Hepatocyte (in vitro differentiated cells): ENCODE measurements at regions not wholly inside any gene's neighbourhood (a gene's known extent, or its start where the extent isn't known, plus 50 kb on each side); places are given as distances from the start of the nearest gene placed in this dataset.

Experiments used
- DNase-seq: peaks from one replicate; pipeline ENCODE4 v3.0.0-alpha.2; 2016; ENCODE audit warnings: low spot score
- H2AFZ ChIP-seq: fragments of 200-600 bp; sonication (generic); 2 replicates; pipeline ENCODE4 v1.6.0; 2016; ENCODE audit warnings: antibody characterized with exemption, mild to moderate bottlenecking
- H3K27ac ChIP-seq: fragments of 200-600 bp; sonication (generic); 2 replicates; pipeline ENCODE4 v1.5.1; 2016; ENCODE audit warnings: mild to moderate bottlenecking
- H3K27me3 ChIP-seq: fragments of 200-600 bp; sonication (generic); 2 replicates; pipeline ENCODE4 v1.6.1; 2016
- H3K36me3 ChIP-seq: fragments of 200-600 bp; sonication (generic); replicated peaks from 2 replicates; pipeline ENCODE4 v1.5.1; 2016; ENCODE audit warnings: low read depth; ENCODE audit not compliant: insufficient read depth
- H3K4me1 ChIP-seq: fragments of 200-600 bp; sonication (generic); 2 replicates; pipeline ENCODE4 v1.5.1; 2016; ENCODE audit warnings: mild to moderate bottlenecking, moderate library complexity; ENCODE audit not compliant: insufficient read depth
- H3K4me2 ChIP-seq: fragments of 200-600 bp; sonication (generic); 2 replicates; pipeline ENCODE4 v1.6.0; 2016
- H3K4me3 ChIP-seq: fragments of 200-600 bp; sonication (generic); 2 replicates; pipeline ENCODE4 v1.5.1; 2016; ENCODE audit warnings: mild to moderate bottlenecking
- H3K79me2 ChIP-seq: fragments of 200-600 bp; sonication (generic); 2 replicates; pipeline ENCODE4 v1.6.0; 2017; ENCODE audit warnings: mild to moderate bottlenecking
- H3K9me2 ChIP-seq: fragments of 200-600 bp; sonication (generic); replicated peaks from 2 replicates; pipeline ENCODE4 v1.6.0; 2017; ENCODE audit warnings: mild to moderate bottlenecking; ENCODE audit not compliant: insufficient read depth
- H3K9me3 ChIP-seq: fragments of 200-600 bp; sonication (generic); 2 replicates; pipeline ENCODE4 v1.5.1; 2016; ENCODE audit warnings: low read depth, mild to moderate bottlenecking
- H4K20me1 ChIP-seq: fragments of 200-600 bp; sonication (generic); 2 replicates; pipeline ENCODE4 v1.6.0; 2016; ENCODE audit warnings: mild to moderate bottlenecking; ENCODE audit not compliant: insufficient read depth, poor library complexity, severe bottlenecking
- EZH2 ChIP-seq: fragments of 200-600 bp; sonication (generic); IDR thresholded peaks from 2 replicates; pipeline ENCODE4 v1.6.1; 2016; ENCODE audit warnings: antibody characterized with exemption, mild to moderate bottlenecking, borderline replicate concordance
- EZH2phosphoT487 ChIP-seq: fragments of 200-600 bp; sonication (generic); IDR thresholded peaks from one replicate; pipeline ENCODE4 v1.6.1; 2018; ENCODE audit warnings: antibody characterized with exemption, mild to moderate bottlenecking, low read depth, moderate library complexity; ENCODE audit not compliant: unreplicated experiment, severe bottlenecking
- WGBS: methylation state at CpG from one replicate; pipeline ENCODE4 v1.1.6; 2016; ENCODE audit warnings: low lambda C conversion rate; ENCODE audit errors: missing lambda C conversion rate; 5-methylcytosine and 5-hydroxymethylcytosine counted together
- TF ChIP-seq, protein P1 (sequence below): fragments of 200-600 bp; sonication (generic); IDR thresholded peaks from 2 replicates; pipeline ENCODE4 v1.5.1; 2016; ENCODE audit warnings: antibody characterized with exemption, mild to moderate bottlenecking; ENCODE audit not compliant: poor library complexity

DNA sequence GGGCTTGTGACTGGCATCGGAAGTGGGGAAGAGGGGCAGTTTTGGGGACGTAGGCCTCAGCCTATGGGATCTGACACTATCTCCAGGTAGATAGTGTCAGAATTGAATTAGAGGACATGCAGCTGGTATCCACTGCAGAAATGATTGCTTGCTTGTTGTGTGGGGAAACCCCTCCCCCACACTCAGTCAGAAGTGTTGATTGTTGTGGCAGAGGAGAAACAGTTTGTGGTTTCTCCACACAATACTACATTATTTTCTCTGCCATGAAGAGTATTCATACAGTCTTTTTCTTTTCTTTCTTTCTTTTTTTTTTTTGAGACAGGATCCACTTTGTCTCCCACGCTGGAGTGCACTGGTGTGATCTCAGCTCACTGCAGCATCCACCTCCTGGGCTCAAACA, 113.9 kb downstream of the ARRDC3 start:
- WGBS, result 94% methylated on average over 3 of the region's 3 CpGs

DNA sequence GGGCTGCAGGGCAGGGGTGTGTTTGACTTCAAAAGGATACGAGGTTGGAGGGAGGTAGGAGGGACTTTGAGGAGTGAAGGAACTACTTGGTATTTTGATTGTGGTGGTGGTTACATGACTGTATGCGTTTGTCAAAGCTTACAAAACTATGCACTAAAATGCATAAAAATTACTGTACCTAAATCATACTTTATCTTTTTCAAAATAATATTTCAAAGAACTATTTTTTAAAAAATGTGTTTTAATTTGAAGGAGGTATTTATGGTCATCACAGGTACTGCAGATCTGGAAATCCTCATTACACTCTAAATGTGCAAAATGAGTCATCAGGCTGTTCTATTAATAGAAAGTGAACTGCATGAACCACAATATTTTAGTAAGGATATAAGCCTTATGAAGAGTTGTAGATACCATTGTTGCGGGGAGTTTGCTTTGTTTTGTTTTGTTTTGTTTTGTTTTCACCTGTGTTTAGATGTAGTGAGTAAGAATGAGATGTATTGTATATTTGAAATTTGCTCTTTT, 116.9 kb downstream of the ARRDC3 start:
- Histone ChIP-seq H3K9me3 (no peaks in the 10 kb centered on the region), H4K20me1 (no peaks in the 10 kb centered on the region), H3K79me2 (no peaks in the 10 kb centered on the region), H3K4me2 (peak overlapping the region; percentile 0), H3K36me3 (no peaks in the 10 kb centered on the region), H3K27ac (no peak overlapping the region), H3K27me3 (no peaks in the 10 kb centered on the region), H3K9me2 (no peaks in the 10 kb centered on the region), H3K4me1 (peaks cover 3% of the 10 kb centered on the region), H3K4me3 (no peak overlapping the region), H2AFZ (no peak overlapping the region)
- 40% methylated on average over 3 of the region's 3 CpGs for WGBS
- peak; percentile 34 for DNase-seq
- TF ChIP-seq, protein P1, sequence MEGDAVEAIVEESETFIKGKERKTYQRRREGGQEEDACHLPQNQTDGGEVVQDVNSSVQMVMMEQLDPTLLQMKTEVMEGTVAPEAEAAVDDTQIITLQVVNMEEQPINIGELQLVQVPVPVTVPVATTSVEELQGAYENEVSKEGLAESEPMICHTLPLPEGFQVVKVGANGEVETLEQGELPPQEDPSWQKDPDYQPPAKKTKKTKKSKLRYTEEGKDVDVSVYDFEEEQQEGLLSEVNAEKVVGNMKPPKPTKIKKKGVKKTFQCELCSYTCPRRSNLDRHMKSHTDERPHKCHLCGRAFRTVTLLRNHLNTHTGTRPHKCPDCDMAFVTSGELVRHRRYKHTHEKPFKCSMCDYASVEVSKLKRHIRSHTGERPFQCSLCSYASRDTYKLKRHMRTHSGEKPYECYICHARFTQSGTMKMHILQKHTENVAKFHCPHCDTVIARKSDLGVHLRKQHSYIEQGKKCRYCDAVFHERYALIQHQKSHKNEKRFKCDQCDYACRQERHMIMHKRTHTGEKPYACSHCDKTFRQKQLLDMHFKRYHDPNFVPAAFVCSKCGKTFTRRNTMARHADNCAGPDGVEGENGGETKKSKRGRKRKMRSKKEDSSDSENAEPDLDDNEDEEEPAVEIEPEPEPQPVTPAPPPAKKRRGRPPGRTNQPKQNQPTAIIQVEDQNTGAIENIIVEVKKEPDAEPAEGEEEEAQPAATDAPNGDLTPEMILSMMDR, result no peak
- TF ChIP-seq EZH2 (no peak), EZH2phosphoT487 (no peak)

More for the DNA sequence above, 113.9 kb downstream of the ARRDC3 start:
- Histone ChIP-seq H3K27ac (no peak overlapping the region), H4K20me1 (no peaks in the 10 kb centered on the region), H3K9me2 (no peaks in the 10 kb centered on the region), H3K4me3 (no peak overlapping the region), H2AFZ (no peak overlapping the region), H3K4me2 (no peak overlapping the region), H3K36me3 (no peaks in the 10 kb centered on the region), H3K27me3 (no peaks in the 10 kb centered on the region), H3K9me3 (no peaks in the 10 kb centered on the region), H3K4me1 (peaks cover 3% of the 10 kb centered on the region), H3K79me2 (no peaks in the 10 kb centered on the region)
- no peak for TF ChIP-seq EZH2
- TF ChIP-seq, protein P1, result no peak
- TF ChIP-seq EZH2phosphoT487, result no peak
- no peak for DNase-seq

DNA sequence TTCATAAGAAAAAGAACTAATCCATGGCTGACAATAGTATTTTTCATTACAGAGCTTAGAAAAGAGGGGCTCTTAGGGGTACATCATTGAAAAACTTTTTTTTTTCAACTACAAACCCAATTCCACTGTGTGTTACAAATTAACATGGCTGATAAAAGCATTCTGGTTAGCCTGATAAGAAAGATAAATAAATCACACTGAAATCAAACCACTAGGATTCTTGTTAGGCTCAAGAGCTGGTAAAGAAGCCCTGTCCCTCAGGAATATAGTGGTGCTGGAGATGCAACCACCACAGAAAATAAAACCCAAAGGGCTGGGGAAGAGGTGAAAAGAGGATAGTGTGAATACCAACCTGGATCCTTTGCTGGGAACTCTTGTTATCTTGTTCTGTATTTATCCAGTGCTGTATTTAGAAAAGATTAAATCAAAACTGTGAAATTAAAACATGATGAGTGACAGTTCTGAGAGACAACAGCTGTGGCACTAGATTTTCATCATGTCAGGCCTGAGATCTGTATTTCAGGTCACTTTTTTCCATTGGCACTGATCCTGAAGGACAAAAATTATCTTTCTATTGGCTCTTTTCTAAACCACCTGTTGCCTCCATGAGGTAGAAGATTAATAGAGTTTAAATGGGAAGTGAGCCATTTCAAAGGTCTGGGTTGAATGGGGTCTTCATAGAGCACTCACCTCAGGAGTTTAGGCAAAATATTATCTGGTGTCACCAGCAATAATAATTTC, 118.6 kb downstream of the ARRDC3 start:
- H3K9me2 ChIP-seq, result no peaks in the 10 kb centered on the region
- peak overlapping the region; percentile 2 for H2AFZ ChIP-seq
- H3K9me3 ChIP-seq, result no peaks in the 10 kb centered on the region
- no peak overlapping the region for H3K4me3 ChIP-seq
- no peaks in the 10 kb centered on the region for H3K36me3 ChIP-seq
- no peak overlapping the region for H3K4me2 ChIP-seq
- no peaks in the 10 kb centered on the region for H3K79me2 ChIP-seq
- peaks cover 3% of the 10 kb centered on the region for H3K4me1 ChIP-seq
- H3K27me3 ChIP-seq, result no peaks in the 10 kb centered on the region
- DNase-seq, result no peak
- no peak overlapping the region for H3K27ac ChIP-seq
- TF ChIP-seq, protein P1, result no peak
- TF ChIP-seq EZH2phosphoT487 (no peak), EZH2 (no peak)
- H4K20me1 ChIP-seq, result no peaks in the 10 kb centered on the region

DNA sequence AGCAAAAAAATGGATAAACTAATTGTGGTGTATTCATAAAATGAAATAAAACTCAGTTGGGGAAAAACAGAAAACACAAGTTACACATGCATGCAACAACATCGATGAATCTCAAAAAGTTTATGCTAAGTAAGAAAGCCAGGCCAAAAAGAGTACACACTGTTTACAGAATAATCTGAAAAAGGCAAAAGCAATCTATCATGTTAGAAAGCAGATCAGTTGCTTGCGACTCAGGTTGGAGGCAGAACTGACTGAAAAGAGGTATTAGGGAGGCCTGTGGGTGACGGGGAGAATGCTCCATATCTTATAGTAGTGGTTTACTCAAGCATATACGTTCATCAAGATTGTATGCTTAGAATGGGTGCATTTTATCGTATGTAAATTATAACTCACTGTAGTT, 119.2 kb downstream of the ARRDC3 start:
- no peak for DNase-seq
- H3K27ac ChIP-seq, result no peak overlapping the region
- H3K4me3 ChIP-seq, result no peak overlapping the region
- no peaks in the 10 kb centered on the region for H3K9me2 ChIP-seq
- H3K4me1 ChIP-seq, result peaks cover 3% of the 10 kb centered on the region
- H3K4me2 ChIP-seq, result no peak overlapping the region
- no peaks in the 10 kb centered on the region for H4K20me1 ChIP-seq
- H2AFZ ChIP-seq, result peak overlapping the region; percentile 2
- H3K27me3 ChIP-seq, result no peaks in the 10 kb centered on the region
- no peaks in the 10 kb centered on the region for H3K79me2 ChIP-seq
- no peaks in the 10 kb centered on the region for H3K36me3 ChIP-seq
- H3K9me3 ChIP-seq, result no peaks in the 10 kb centered on the region
- TF ChIP-seq EZH2phosphoT487, result no peak
- TF ChIP-seq, protein P1, result no peak
- no peak for TF ChIP-seq EZH2
- 54% methylated on average over 5 of the region's 5 CpGs for WGBS
